H1 (cell line): ENCODE measurements at regions not wholly inside any gene's neighbourhood (a gene's known extent, or its start where the extent isn't known, plus 50 kb on each side); places are given as distances from the start of the nearest gene placed in this dataset.

Source experiments
- CTCF ChIA-PET: fragments of 300-600 bp; sonication (Branson Sonifier 250); formaldehyde crosslinking; loops from one replicate; lab custom pipeline; 2021; ENCODE audit not compliant: partially characterized antibody; lab: Charles Lee
- POLR2A ChIA-PET: fragments of 300-600 bp; sonication (Branson Sonifier 250); formaldehyde crosslinking; loops from one replicate; lab custom pipeline; 2021; ENCODE audit warnings: inconsistent platforms; ENCODE audit not compliant: partially characterized antibody; lab: Charles Lee
- DNase-seq, 2 experiments: peaks; one replicate each; pipeline versions ENCODE4 v3.0.0 to v3.0.0-alpha.2; 2010 to 2022; ENCODE audit warnings: low spot score in 2 of 2, low read depth in 1 of 2, mixed read lengths in 1 of 2
- FAIRE-seq: peaks from 2 replicates; lab custom pipeline; 2011; peaks lifted over from hg19 to GRCh38; lab: Jason Lieb, UNC
- H2AFZ ChIP-seq: 2 replicates; pipeline ENCODE4 v1.8.1; 2012; ENCODE audit warnings: low read length, inconsistent platforms
- H2AK5ac ChIP-seq: 2 replicates; pipeline ENCODE4 v1.6.1; 2013; ENCODE audit warnings: low read depth, low read length
- H2BK120ac ChIP-seq: replicated peaks from 2 replicates; pipeline ENCODE3; 2013; ENCODE audit warnings: low read depth, low read length, inconsistent platforms
- H2BK12ac ChIP-seq: 2 replicates; pipeline ENCODE4 v1.6.1; 2013; ENCODE audit warnings: low read depth, low read length
- H2BK15ac ChIP-seq: 2 replicates; pipeline ENCODE4 v1.6.1; 2013; ENCODE audit warnings: low read length
- H2BK20ac ChIP-seq: 2 replicates; pipeline ENCODE4 v1.6.1; 2013; ENCODE audit warnings: low read length
- H2BK5ac ChIP-seq: 2 replicates; pipeline ENCODE4 v1.6.1; 2013; ENCODE audit warnings: low read depth, low read length
- H3K14ac ChIP-seq: 2 replicates; pipeline ENCODE4 v1.6.1; 2013; ENCODE audit warnings: inconsistent platforms; ENCODE audit not compliant: insufficient read length
- H3K18ac ChIP-seq: 2 replicates; pipeline ENCODE4 v1.6.1; 2013; ENCODE audit warnings: low read length; ENCODE audit errors: extremely low read depth
- H3K23ac ChIP-seq: 2 replicates; pipeline ENCODE4 v1.6.1; 2013; ENCODE audit warnings: inconsistent platforms; ENCODE audit not compliant: insufficient read length
- H3K23me2 ChIP-seq: 2 replicates; pipeline ENCODE4 v1.6.1; 2013; ENCODE audit warnings: low read depth, low read length
- H3K27ac ChIP-seq: 2 replicates; pipeline ENCODE4 v1.6.1; 2011; ENCODE audit warnings: low read depth, low read length, inconsistent platforms
- H3K27me3 ChIP-seq, 4 experiments: replicated peaks in 1 of 4; 1 replicate in 1 of 4; 2 replicates in 3 of 4; pipeline versions ENCODE4 v1.6.1 to v1.8.1; 2011 to 2013; ENCODE audit warnings: low read length in 3 of 4, mild to moderate bottlenecking in 3 of 4, inconsistent platforms in 2 of 4, mixed read lengths in 2 of 4, moderate library complexity in 1 of 4; ENCODE audit not compliant: control insufficient read depth in 3 of 4, insufficient read depth in 3 of 4; ENCODE audit errors: extremely low read depth in 1 of 4
- H3K36me3 ChIP-seq, 4 experiments: 2 replicates each; pipeline versions ENCODE4 v1.6.1 to v1.8.1; 2011 to 2013; ENCODE audit warnings: mild to moderate bottlenecking in 4 of 4, low read length in 3 of 4, moderate library complexity in 2 of 4, control low read depth in 1 of 4, inconsistent platforms in 1 of 4; ENCODE audit not compliant: insufficient read depth in 4 of 4, control insufficient read depth in 2 of 4
- H3K4ac ChIP-seq: replicated peaks from 2 replicates; pipeline ENCODE3; 2013; ENCODE audit warnings: low read length, low read depth, mixed read lengths, inconsistent platforms; ENCODE audit not compliant: insufficient read length
- H3K4me1 ChIP-seq, 4 experiments: replicated peaks in 1 of 4; 1 replicate in 1 of 4; 2 replicates in 3 of 4; pipeline versions ENCODE4 v1.6.1 to v1.8.1; 2011 to 2013; ENCODE audit warnings: low read length in 3 of 4, inconsistent platforms in 2 of 4, mixed read lengths in 1 of 4; ENCODE audit not compliant: insufficient read depth in 4 of 4, control insufficient read depth in 3 of 4
- H3K4me2 ChIP-seq, 2 experiments: 2 replicates each; pipeline versions ENCODE4 v1.6.1 to v1.8.1; 2011 to 2013; ENCODE audit warnings: low read depth in 2 of 2, low read length in 2 of 2, control low read depth in 1 of 2, inconsistent platforms in 1 of 2, mild to moderate bottlenecking in 1 of 2; ENCODE audit not compliant: insufficient read depth in 1 of 2
- H3K4me3 ChIP-seq, 4 experiments: fragments of 200-600, 300-600 bp in 1 of 4; sonication (generic), shearing (Covaris generic), sonication (Bioruptor Twin) in 1 of 4; 2 replicates each; pipeline versions ENCODE4 v1.5.1 to v1.8.1; 2011 to 2016; ENCODE audit warnings: low read length in 4 of 4, low read depth in 3 of 4, control low read depth in 2 of 4, inconsistent platforms in 2 of 4, mild to moderate bottlenecking in 2 of 4, mixed read lengths in 1 of 4, moderate library complexity in 1 of 4; ENCODE audit not compliant: insufficient read depth in 2 of 4; ENCODE audit errors: extremely low read depth in 1 of 4
- H3K56ac ChIP-seq: replicated peaks from 2 replicates; pipeline ENCODE3; 2013; ENCODE audit warnings: low read depth, mild to moderate bottlenecking, mixed read lengths, low read length, inconsistent platforms; ENCODE audit not compliant: insufficient read length
- H3K79me1 ChIP-seq: 2 replicates; pipeline ENCODE4 v1.6.1; 2013; ENCODE audit warnings: low read depth, low read length, control low read depth
- H3K79me2 ChIP-seq, 2 experiments: 2 replicates each; pipeline versions ENCODE4 v1.6.1 to v1.8.1; 2012 to 2013; ENCODE audit warnings: low read length in 2 of 2, mild to moderate bottlenecking in 2 of 2, inconsistent platforms in 1 of 2; ENCODE audit not compliant: insufficient read depth in 2 of 2, control insufficient read depth in 1 of 2
- H3K9ac ChIP-seq, 4 experiments: replicated peaks in 1 of 4; 1 replicate in 1 of 4; 2 replicates in 3 of 4; pipeline versions ENCODE4 v1.6.1 to v1.8.1; 2011 to 2013; ENCODE audit warnings: low read depth in 3 of 4, low read length in 3 of 4, control low read depth in 2 of 4, mild to moderate bottlenecking in 2 of 4, moderate library complexity in 2 of 4, inconsistent platforms in 1 of 4; ENCODE audit errors: extremely low read depth in 1 of 4
- H3K9me3 ChIP-seq, 2 experiments: 2 replicates each; pipeline versions ENCODE4 v1.6.1 to v1.8.1; 2012 to 2013; ENCODE audit warnings: mild to moderate bottlenecking in 2 of 2, moderate library complexity in 2 of 2, control low read depth in 1 of 2, inconsistent platforms in 1 of 2, low read depth in 1 of 2, low read length in 1 of 2, mixed read lengths in 1 of 2; ENCODE audit not compliant: insufficient read depth in 2 of 2
- H4K20me1 ChIP-seq, 2 experiments: replicated peaks in 1 of 2; 2 replicates each; pipeline versions ENCODE3 to v1.8.1; 2011 to 2013; ENCODE audit warnings: inconsistent platforms in 2 of 2, low read length in 2 of 2, mild to moderate bottlenecking in 1 of 2; ENCODE audit not compliant: insufficient read depth in 2 of 2, control insufficient read depth in 1 of 2
- H4K5ac ChIP-seq: 2 replicates; pipeline ENCODE4 v1.6.1; 2013; ENCODE audit warnings: low read length, low read depth, mixed read lengths, inconsistent platforms; ENCODE audit not compliant: insufficient read length
- H4K8ac ChIP-seq: 2 replicates; pipeline ENCODE4 v1.8.0; 2013; ENCODE audit warnings: mild to moderate bottlenecking, moderate library complexity, low read length, inconsistent platforms; ENCODE audit not compliant: insufficient read depth; ENCODE audit errors: extremely low read depth
- H4K91ac ChIP-seq: replicated peaks from 2 replicates; pipeline ENCODE3; 2013; ENCODE audit warnings: low read length, mixed read lengths, inconsistent platforms; ENCODE audit not compliant: insufficient read length
- ASH2L ChIP-seq: fragments of 200-600, 300-600 bp; sonication (generic); IDR thresholded peaks from one replicate; pipeline ENCODE4 v1.7.1; 2017; ENCODE audit warnings: low read length
- ATF3 ChIP-seq: IDR thresholded peaks from 2 replicates; pipeline ENCODE4 v1.6.1; 2011; ENCODE audit warnings: low read depth, mild to moderate bottlenecking, low read length; ENCODE audit not compliant: insufficient read depth
- CREB1 ChIP-seq: IDR thresholded peaks from 2 replicates; pipeline ENCODE4 v1.6.1; 2012; ENCODE audit warnings: inconsistent platforms
- EP300 ChIP-seq, 2 experiments: IDR thresholded peaks; 1 replicate in 1 of 2; 2 replicates in 1 of 2; pipeline ENCODE4 v1.6.1; 2011 to 2012; ENCODE audit warnings: low read depth in 2 of 2, low read length in 2 of 2, mild to moderate bottlenecking in 2 of 2, borderline replicate concordance in 1 of 2, inconsistent platforms in 1 of 2, moderate library complexity in 1 of 2
- EZH2 ChIP-seq: fragments of 200-600 bp; sonication (generic); IDR thresholded peaks from 2 replicates; pipeline ENCODE4 v1.7.1; 2012; ENCODE audit warnings: low read depth, mild to moderate bottlenecking, moderate library complexity, low read length, inconsistent platforms; ENCODE audit not compliant: severe bottlenecking
- HDAC2 ChIP-seq, 2 experiments: fragments of 300-600 bp in 1 of 2; sonication (generic) in 1 of 2; IDR thresholded peaks; 2 replicates each; pipeline ENCODE4 v1.6.1; 2011 to 2012; ENCODE audit warnings: low read depth in 2 of 2, low read length in 2 of 2, mild to moderate bottlenecking in 2 of 2, moderate library complexity in 2 of 2, borderline replicate concordance in 1 of 2, inconsistent platforms in 1 of 2
- KDM5A ChIP-seq: fragments of 200-600 bp; IDR thresholded peaks from 2 replicates; pipeline ENCODE4 v1.7.1; 2012; ENCODE audit warnings: mild to moderate bottlenecking, low read length, inconsistent platforms, mixed read lengths
- SIN3A ChIP-seq, 2 experiments: IDR thresholded peaks in 1 of 2; conservative IDR thresholded peaks in 1 of 2; 2 replicates each; pipeline ENCODE4 v1.6.1; 2011 to 2012; ENCODE audit warnings: low read length in 2 of 2, improper control_type of control experiment in 1 of 2, low read depth in 1 of 2, mild to moderate bottlenecking in 1 of 2
- SUZ12 ChIP-seq: fragments of 200-600 bp; sonication (generic); IDR thresholded peaks from 2 replicates; pipeline ENCODE4 v1.6.1; 2012; ENCODE audit warnings: mild to moderate bottlenecking, inconsistent platforms, low read length, moderate library complexity, mixed read lengths
- TEAD4 ChIP-seq: IDR thresholded peaks from 2 replicates; pipeline ENCODE4 v1.6.1; 2012; ENCODE audit warnings: low read depth, low read length, inconsistent platforms, mixed read lengths
- ZNF274 ChIP-seq: IDR thresholded peaks from 2 replicates; pipeline ENCODE4 v1.7.0; 2012; ENCODE audit warnings: low read length, borderline replicate concordance; ENCODE audit errors: extremely low read depth
- WGBS, 2 experiments: shearing (Covaris generic) in 1 of 2; methylation state at CpG; one replicate each; pipeline versions ENCODE4 v1.1.6 to v1.1.7; 2013 to 2015; ENCODE audit warnings: low lambda C conversion rate in 2 of 2, mixed read lengths in 2 of 2, inconsistent platforms in 1 of 2, low coverage in 1 of 2, missing lambda C conversion rate in 1 of 2; ENCODE audit not compliant: insufficient replicate concordance in 2 of 2, insufficient coverage in 1 of 2, insufficient read length in 1 of 2; ENCODE audit errors: extremely low coverage in 1 of 2, missing lambda C conversion rate in 1 of 2; 5-methylcytosine and 5-hydroxymethylcytosine counted together
- TF ChIP-seq, protein P1 (sequence below): IDR thresholded peaks from 2 replicates; pipeline ENCODE4 v1.6.1; 2011; ENCODE audit warnings: low read length, improper control_type of control experiment

- H4K5ac ChIP-seq = no peak overlapping the region
- H2AFZ ChIP-seq = no peak overlapping the region
- H3K4ac ChIP-seq = no peak overlapping the region
- H3K79me1 ChIP-seq = no peaks in the 10 kb centered on the region
- no peak overlapping the region for H2BK12ac ChIP-seq
- H3K27me3 ChIP-seq = no peaks in the 10 kb centered on the region
- H4K8ac ChIP-seq = no peak overlapping the region
- no peaks in the 10 kb centered on the region for H3K79me2 ChIP-seq
- H2BK120ac ChIP-seq = no peak overlapping the region
- H2AK5ac ChIP-seq = no peak overlapping the region
- H3K56ac ChIP-seq = no peak overlapping the region
- H2BK5ac ChIP-seq = no peak overlapping the region
- no peaks in the 10 kb centered on the region for H3K36me3 ChIP-seq
- H3K4me2 ChIP-seq = no peak overlapping the region
- no peak overlapping the region for H3K27ac ChIP-seq
- WGBS, 2 experiments = 95% methylated on average over 1 of the region's 1 CpG; no CpG with 5 or more reads in 1 of the 2 experiments
- H4K20me1 ChIP-seq = no peaks in the 10 kb centered on the region
- H3K9me3 ChIP-seq = no peaks in the 10 kb centered on the region
- no peak for FAIRE-seq
- H4K91ac ChIP-seq = no peak overlapping the region
- H3K4me1 ChIP-seq = no peaks in the 10 kb centered on the region
- H3K23me2 ChIP-seq = no peaks in the 10 kb centered on the region
- H2BK20ac ChIP-seq = no peak overlapping the region
- no peak overlapping the region for H2BK15ac ChIP-seq
- POLR2A ChIA-PET = no interaction called here
- DNase-seq = no peak
- CTCF ChIA-PET = no interaction called here
- H3K4me3 ChIP-seq = no peak overlapping the region
- no peak overlapping the region for H3K9ac ChIP-seq
- H3K14ac ChIP-seq = no peak overlapping the region
- H3K18ac ChIP-seq = no peak overlapping the region
- H3K23ac ChIP-seq = no peak overlapping the region
- no peak for TF ChIP-seq SUZ12
- TF ChIP-seq ATF3 = no peak
- no peak for TF ChIP-seq KDM5A
- no peak for TF ChIP-seq CREB1
- no peak for TF ChIP-seq EZH2
- no peak for TF ChIP-seq ZNF274
- TF ChIP-seq HDAC2 (IDR thresholded peaks at IDR 0.05; ENCODE audit: borderline replicate concordance in 1 of 2, low read depth in 2 of 2, low read length in 2 of 2) = no peak
- TF ChIP-seq ASH2L = no peak
- TF ChIP-seq SIN3A (conservative IDR thresholded peaks at IDR 0.05 in 1 of 2, IDR thresholded peaks at IDR 0.05 in 1 of 2; ENCODE audit: low read depth in 1 of 2, low read length in 2 of 2) = no peak
- TF ChIP-seq, protein P1, sequence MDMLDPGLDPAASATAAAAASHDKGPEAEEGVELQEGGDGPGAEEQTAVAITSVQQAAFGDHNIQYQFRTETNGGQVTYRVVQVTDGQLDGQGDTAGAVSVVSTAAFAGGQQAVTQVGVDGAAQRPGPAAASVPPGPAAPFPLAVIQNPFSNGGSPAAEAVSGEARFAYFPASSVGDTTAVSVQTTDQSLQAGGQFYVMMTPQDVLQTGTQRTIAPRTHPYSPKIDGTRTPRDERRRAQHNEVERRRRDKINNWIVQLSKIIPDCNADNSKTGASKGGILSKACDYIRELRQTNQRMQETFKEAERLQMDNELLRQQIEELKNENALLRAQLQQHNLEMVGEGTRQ = no peak
- no peak for TF ChIP-seq TEAD4
- TF ChIP-seq EP300 (IDR thresholded peaks at IDR 0.05; ENCODE audit: borderline replicate concordance in 1 of 2, low read depth in 2 of 2, low read length in 2 of 2) = no peak
Observed at GRCh38 chr5:105993027-105993426, 1677.7 kb downstream of the EFNA5 start.
